ENCODE measurements at regions not wholly inside any gene's neighbourhood (a gene's known extent, or its start where the extent isn't known, plus 50 kb on each side); places are given as distances from the start of the nearest gene placed in this dataset.

- TF ChIP-seq, protein P1, sequence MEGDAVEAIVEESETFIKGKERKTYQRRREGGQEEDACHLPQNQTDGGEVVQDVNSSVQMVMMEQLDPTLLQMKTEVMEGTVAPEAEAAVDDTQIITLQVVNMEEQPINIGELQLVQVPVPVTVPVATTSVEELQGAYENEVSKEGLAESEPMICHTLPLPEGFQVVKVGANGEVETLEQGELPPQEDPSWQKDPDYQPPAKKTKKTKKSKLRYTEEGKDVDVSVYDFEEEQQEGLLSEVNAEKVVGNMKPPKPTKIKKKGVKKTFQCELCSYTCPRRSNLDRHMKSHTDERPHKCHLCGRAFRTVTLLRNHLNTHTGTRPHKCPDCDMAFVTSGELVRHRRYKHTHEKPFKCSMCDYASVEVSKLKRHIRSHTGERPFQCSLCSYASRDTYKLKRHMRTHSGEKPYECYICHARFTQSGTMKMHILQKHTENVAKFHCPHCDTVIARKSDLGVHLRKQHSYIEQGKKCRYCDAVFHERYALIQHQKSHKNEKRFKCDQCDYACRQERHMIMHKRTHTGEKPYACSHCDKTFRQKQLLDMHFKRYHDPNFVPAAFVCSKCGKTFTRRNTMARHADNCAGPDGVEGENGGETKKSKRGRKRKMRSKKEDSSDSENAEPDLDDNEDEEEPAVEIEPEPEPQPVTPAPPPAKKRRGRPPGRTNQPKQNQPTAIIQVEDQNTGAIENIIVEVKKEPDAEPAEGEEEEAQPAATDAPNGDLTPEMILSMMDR (IDR thresholded peaks at IDR 0.05): no peak
- no peak for TF ChIP-seq POLR2A (IDR thresholded peaks at IDR 0.05)
Measured at GRCh38 chrX:20456971-20457370, 190.3 kb upstream of the RPS6KA3 start.
